ENCODE measurements at regions not wholly inside any gene's neighbourhood (a gene's known extent, or its start where the extent isn't known, plus 50 kb on each side); places are given as distances from the start of the nearest gene placed in this dataset.
"Not testable (repeated sequence)": the region's sequence is repeated elsewhere in the genome, so short reads cannot be mapped to it uniquely, and the experiment has no call there.

- peak; percentile 61 for DNase-seq (ENCODE audit: low spot score)
- H3K27ac ChIP-seq: peak overlapping the region; percentile 59
- ChIA-PET POLR2A (ENCODE audit: low non-redundant PET) (no interaction called here), CTCF (interaction anchor here (0.6 to 1.2 kb wide), 4 partner anchors 11 to 71 kb away, joined by 3 to 5 read pairs (median 4); no protein-coding TSS in a partner anchor)
- TF ChIP-seq CTCF (conservative IDR thresholded peaks at IDR 0.05; ENCODE audit: low read depth): no peak
Observed at GRCh38 chr11:8767466-8768142, 85.0 kb downstream of the RPL27A start.

GRCh38 chr11:8768625-8769333, 86.2 kb downstream of the RPL27A start:
- no peak for TF ChIP-seq CTCF (conservative IDR thresholded peaks at IDR 0.05; ENCODE audit: low read depth)
- ChIA-PET CTCF (interaction anchor here (0.5 to 1.2 kb wide), 4 partner anchors 23 to 142 kb away, joined by 3 to 5 read pairs (median 3); no protein-coding TSS in a partner anchor), POLR2A (ENCODE audit: low non-redundant PET) (interaction anchor here (0.7 to 0.9 kb wide), 2 partner anchors 42 to 80 kb away, joined by 3 to 7 read pairs; a partner anchor contains a TSS)
- DNase-seq (ENCODE audit: low spot score): peak; percentile 38
- H3K27ac ChIP-seq: peak overlapping the region; percentile 49

- H3K27ac ChIP-seq: peak overlapping the region; percentile 57
- ChIA-PET POLR2A (ENCODE audit: low non-redundant PET) (no interaction called here), CTCF (interaction anchor here (0.7 kb wide), 1 partner anchor 392 kb away, joined by 7 read pairs; no protein-coding TSS in a partner anchor)
- TF ChIP-seq CTCF (conservative IDR thresholded peaks at IDR 0.05; ENCODE audit: low read depth): no peak
- no peak for DNase-seq (ENCODE audit: low spot score)
Observed at GRCh38 chr11:8772571-8773519, 90.3 kb downstream of the RPL27A start.

- POLR2A ChIA-PET (ENCODE audit: low non-redundant PET): no interaction called here
- TF ChIP-seq CTCF (conservative IDR thresholded peaks at IDR 0.05; ENCODE audit: low read depth): no peak
- H3K27ac ChIP-seq: peak overlapping the region; percentile 65
- CTCF ChIA-PET: interaction anchor here (0.7 kb wide), 1 partner anchor 52 kb away, joined by 3 read pairs; no protein-coding TSS in a partner anchor
- DNase-seq (ENCODE audit: low spot score): no peak
Observed at GRCh38 chr11:8773916-8774539, 91.4 kb downstream of the RPL27A start.

- DNase-seq (ENCODE audit: low spot score); CTCF ChIA-PET; POLR2A ChIA-PET (ENCODE audit: low non-redundant PET): not testable (repeated sequence)
- H3K27ac ChIP-seq: peak overlapping the region; percentile 65; the same call in 1 of the 2 replicates
Observed at GRCh38 chr11:8774916-8775315, 92.3 kb downstream of the RPL27A start.

- H3K27ac ChIP-seq: peak overlapping the region; percentile 65; the same call in 1 of the 2 replicates
- no peak for DNase-seq (ENCODE audit: low spot score)
- ChIA-PET CTCF (no interaction called here), POLR2A (ENCODE audit: low non-redundant PET) (no interaction called here)
- no peak for TF ChIP-seq CTCF (conservative IDR thresholded peaks at IDR 0.05; ENCODE audit: low read depth)
Observed at GRCh38 chr11:8775332-8775731, 92.7 kb downstream of the RPL27A start.

Measured in RWPE1 (cell line).